ENCODE measurements at regions not wholly inside any gene's neighbourhood (a gene's known extent, or its start where the extent isn't known, plus 50 kb on each side); places are given as distances from the start of the nearest gene placed in this dataset.

DNA sequence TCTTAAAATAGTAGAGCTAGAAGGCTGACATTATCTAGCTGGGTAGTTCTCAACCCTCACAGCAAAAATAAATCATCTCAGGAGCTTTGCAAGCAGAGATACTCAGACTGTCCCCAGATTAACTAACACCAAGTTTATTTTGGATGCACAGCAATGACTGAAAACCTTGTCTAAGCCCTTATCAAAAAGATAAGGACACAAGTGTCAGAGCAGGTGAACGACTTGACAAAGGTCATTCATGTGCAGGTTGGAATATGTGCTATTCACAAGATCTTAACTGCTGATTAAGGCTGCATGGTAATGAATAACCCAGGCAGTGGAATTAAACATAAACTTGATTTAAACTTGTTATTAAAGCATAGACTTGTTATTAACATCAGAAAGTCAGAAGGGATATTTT is 246.6 kb downstream of the BTG1 start:
- TF ChIP-seq CTCF (conservative IDR thresholded peaks at IDR 0.05; ENCODE audit: low read depth, low read length): no peak
- no peak for TF ChIP-seq EZH2 (IDR thresholded peaks at IDR 0.05; ENCODE audit: borderline replicate concordance, low read depth, low read length, poor library complexity, severe bottlenecking)

Data from A673 (cell line).